HCEC 1CT (cell line): ENCODE measurements at regions not wholly inside any gene's neighbourhood (a gene's known extent, or its start where the extent isn't known, plus 50 kb on each side); places are given as distances from the start of the nearest gene placed in this dataset.

Experiments used
- DNase-seq: peaks from one replicate; pipeline ENCODE4 v3.0.0-alpha.2; 2017

- no peak for DNase-seq
Measured at GRCh38 chr5:167155387-167156005, 1135.9 kb upstream of the WWC1 start.

- no peak for DNase-seq
Measured at GRCh38 chr5:167156446-167156845, 1135.0 kb upstream of the WWC1 start.

GRCh38 chr5:167158588-167158987, 1132.9 kb upstream of the WWC1 start:
- DNase-seq, result no peak

GRCh38 chr5:167160388-167160787, 1131.1 kb upstream of the WWC1 start:
- DNase-seq, result no peak

- no peak for DNase-seq
Measured at GRCh38 chr5:167166696-167167095, 1124.7 kb upstream of the WWC1 start.

- no peak for DNase-seq
Measured at GRCh38 chr5:167167191-167167795, 1124.2 kb upstream of the WWC1 start.

GRCh38 chr5:167168971-167169370, 1122.5 kb upstream of the WWC1 start:
- DNase-seq, result no peak

GRCh38 chr5:167171056-167171455, 1120.4 kb upstream of the WWC1 start:
- no peak for DNase-seq

GRCh38 chr5:167177736-167178135, 1113.7 kb upstream of the WWC1 start:
- no peak for DNase-seq

- no peak for DNase-seq
Measured at GRCh38 chr5:167180906-167181305, 1110.5 kb upstream of the WWC1 start.

GRCh38 chr5:167205881-167206280, 1085.6 kb upstream of the WWC1 start:
- DNase-seq, result no peak

GRCh38 chr5:167207081-167207480, 1084.4 kb upstream of the WWC1 start:
- no peak for DNase-seq

- no peak for DNase-seq
Measured at GRCh38 chr5:167208911-167209310, 1082.5 kb upstream of the WWC1 start.

- no peak for DNase-seq
Measured at GRCh38 chr5:167217097-167217743, 1074.2 kb upstream of the WWC1 start.

GRCh38 chr5:167219298-167219697, 1072.1 kb upstream of the WWC1 start:
- no peak for DNase-seq

GRCh38 chr5:167226386-167226785, 1065.1 kb upstream of the WWC1 start:
- no peak for DNase-seq

- DNase-seq, result no peak
Measured at GRCh38 chr5:167228134-167228533, 1063.3 kb upstream of the WWC1 start.

GRCh38 chr5:167229751-167230150, 1061.7 kb upstream of the WWC1 start:
- DNase-seq, result no peak

GRCh38 chr5:167230414-167230813, 1061.0 kb upstream of the WWC1 start:
- DNase-seq, result no peak

- DNase-seq, result no peak
Measured at GRCh38 chr5:167232675-167233311, 1058.7 kb upstream of the WWC1 start.

- no peak for DNase-seq
Measured at GRCh38 chr5:167233507-167234220, 1057.8 kb upstream of the WWC1 start.

- DNase-seq, result no peak
Measured at GRCh38 chr5:167241436-167242067, 1049.9 kb upstream of the WWC1 start.

GRCh38 chr5:167242701-167243100, 1048.7 kb upstream of the WWC1 start:
- DNase-seq, result no peak
